ENCODE measurements at regions not wholly inside any gene's neighbourhood (a gene's known extent, or its start where the extent isn't known, plus 50 kb on each side); places are given as distances from the start of the nearest gene placed in this dataset.

- no peak for TF ChIP-seq CTCF (conservative IDR thresholded peaks at IDR 0.05)
- no peaks in the 10 kb centered on the region for H3K9me3 ChIP-seq (ENCODE audit: control insufficient read depth, low read depth, low read length)
- no peak for DNase-seq
- H2BK5ac ChIP-seq (ENCODE audit: insufficient read length, low read length) = no peak overlapping the region
- H2BK20ac ChIP-seq (ENCODE audit: low read depth, low read length, poor library complexity, severe bottlenecking) = no peak overlapping the region
- no peak overlapping the region for H3K4me2 ChIP-seq (ENCODE audit: insufficient read depth, insufficient read length, low read length)
- H2BK120ac ChIP-seq (ENCODE audit: low read depth, low read length, poor library complexity, severe bottlenecking) = no peak overlapping the region
- no peak overlapping the region for H3K23ac ChIP-seq (ENCODE audit: insufficient read length, low read depth, low read length)
- H3K27me3 ChIP-seq (ENCODE audit: insufficient read depth, low read length) = no peaks in the 10 kb centered on the region
- H3K23me2 ChIP-seq (ENCODE audit: insufficient read length, low read depth, low read length, poor library complexity, severe bottlenecking) = no peaks in the 10 kb centered on the region
- H3K4me3 Mint-ChIP-seq = no peak overlapping the region
- H3K9me3 Mint-ChIP-seq = no peaks in the 10 kb centered on the region
- H3K4me1 ChIP-seq (ENCODE audit: insufficient read depth, low read length) = no peaks in the 10 kb centered on the region; the same call in none of the 2 replicates
- H3K79me1 ChIP-seq (ENCODE audit: insufficient read depth, low read depth, low read length, poor library complexity, severe bottlenecking) = no peaks in the 10 kb centered on the region
- H2AFZ ChIP-seq (ENCODE audit: low read length) = no peak overlapping the region
- no peak overlapping the region for H4K8ac ChIP-seq (replicated peaks; ENCODE audit: insufficient read length, low read depth, low read length)
- H3K79me2 ChIP-seq (ENCODE audit: insufficient read depth, low read length) = no peaks in the 10 kb centered on the region
- no peak overlapping the region for H3K9ac ChIP-seq (ENCODE audit: extremely low read depth, insufficient read length, low read length)
- no peak overlapping the region for H3K27ac ChIP-seq (ENCODE audit: insufficient read length, low read depth, low read length)
- no peak overlapping the region for H3K18ac ChIP-seq (ENCODE audit: insufficient read length, low read depth, low read length)
- H2AK5ac ChIP-seq (ENCODE audit: insufficient read length, low read length) = no peak overlapping the region
- no peaks in the 10 kb centered on the region for H4K20me1 ChIP-seq (ENCODE audit: control insufficient read depth, insufficient read depth, insufficient read length)
- no peak overlapping the region for H3K27ac Mint-ChIP-seq
- WGBS (ENCODE audit: extremely low coverage, insufficient read length, low lambda C conversion rate) = no CpG with 5 or more reads among the region's 1 CpG
- H3K4me1 Mint-ChIP-seq = peaks cover 7 to 18% of the 10 kb centered on the region in 2 experiments
- no peak overlapping the region for H3K4ac ChIP-seq (ENCODE audit: low read depth, low read length)
- H2BK12ac ChIP-seq (ENCODE audit: insufficient read length, low read depth, low read length) = no peak overlapping the region
- H3T11ph ChIP-seq (ENCODE audit: low read length) = no peak overlapping the region
- no peak overlapping the region for H3K14ac ChIP-seq (ENCODE audit: insufficient read depth, low read length)
- H3K56ac ChIP-seq (ENCODE audit: insufficient read length, low read depth, low read length) = no peak overlapping the region
- no peak overlapping the region for H2BK15ac ChIP-seq (ENCODE audit: low read depth, low read length)
- H3K27me3 Mint-ChIP-seq (ENCODE audit: low read depth) = no peaks in the 10 kb centered on the region
- peaks cover 0 to 2% (median 0%) of the 10 kb centered on the region in 3 experiments; a peak in 2 of 7 replicates for H3K36me3 Mint-ChIP-seq (ENCODE audit: insufficient read depth in 1 of 3, low read depth in 3 of 3)
- no peak overlapping the region for H4K5ac ChIP-seq (ENCODE audit: insufficient read length, low read depth, low read length)
- no peak overlapping the region for H4K91ac ChIP-seq (ENCODE audit: insufficient read length, low read depth, low read length)
Observed at GRCh38 chr12:33676866-33677265, 237.2 kb upstream of the SYT10 start.

Data from H9 (cell line).